Endothelial cell (in vitro differentiated cells): ENCODE measurements at regions not wholly inside any gene's neighbourhood (a gene's known extent, or its start where the extent isn't known, plus 50 kb on each side); places are given as distances from the start of the nearest gene placed in this dataset.
A peak's percentile ranks its signal among the peaks of the same experiment; 100 is the strongest.
"Not testable (repeated sequence)": the region's sequence is repeated elsewhere in the genome, so short reads cannot be mapped to it uniquely, and the experiment has no call there.

ENCODE experiments used
- DNase-seq: peaks from one replicate; pipeline ENCODE4 v3.0.0; 2021; ENCODE audit warnings: low spot score
- H3K27ac Mint-ChIP-seq: one replicate; pipeline ENCODE4 v1.8.0; 2021; ENCODE audit warnings: mixed read lengths, inconsistent platforms; ENCODE audit not compliant: unreplicated experiment
- H3K27me3 Mint-ChIP-seq: one replicate; pipeline ENCODE4 v1.8.0; 2021; ENCODE audit warnings: mild to moderate bottlenecking, moderate library complexity, mixed read lengths, inconsistent platforms; ENCODE audit not compliant: unreplicated experiment
- H3K36me3 Mint-ChIP-seq: one replicate; pipeline ENCODE4 v1.8.0; 2021; ENCODE audit warnings: mild to moderate bottlenecking, low read depth, mixed read lengths, inconsistent platforms; ENCODE audit not compliant: unreplicated experiment
- H3K4me1 Mint-ChIP-seq: one replicate; pipeline ENCODE4 v1.8.0; 2021; ENCODE audit warnings: mild to moderate bottlenecking, mixed read lengths, inconsistent platforms; ENCODE audit not compliant: unreplicated experiment
- H3K4me3 Mint-ChIP-seq: one replicate; pipeline ENCODE4 v1.8.0; 2021; ENCODE audit warnings: mild to moderate bottlenecking, mixed read lengths, inconsistent platforms; ENCODE audit not compliant: unreplicated experiment
- H3K9me3 Mint-ChIP-seq: one replicate; pipeline ENCODE4 v1.8.0; 2021; ENCODE audit warnings: mixed read lengths, inconsistent platforms; ENCODE audit not compliant: unreplicated experiment
- CTCF ChIP-seq: fragments of 200-600 bp; sonication (generic); IDR thresholded peaks from one replicate; pipeline ENCODE4 v1.5.0; 2021; ENCODE audit warnings: antibody characterized with exemption; ENCODE audit not compliant: unreplicated experiment

- DNase-seq, result no peak
- peaks cover 8% of the 10 kb centered on the region for H3K9me3 Mint-ChIP-seq
- H3K4me1 Mint-ChIP-seq, result no peaks in the 10 kb centered on the region
- H3K27me3 Mint-ChIP-seq, result peaks cover 3% of the 10 kb centered on the region
- H3K4me3 Mint-ChIP-seq, result peak overlapping the region; percentile 73
- no peak for TF ChIP-seq CTCF
- H3K27ac Mint-ChIP-seq, result no peak overlapping the region
- peaks cover 4% of the 10 kb centered on the region for H3K36me3 Mint-ChIP-seq
Measured at GRCh38 chr7:63789378-63790176, 209.1 kb upstream of the ZNF722 start.

- not testable (repeated sequence) for H3K4me3 Mint-ChIP-seq, H3K27me3 Mint-ChIP-seq, DNase-seq, H3K27ac Mint-ChIP-seq, H3K4me1 Mint-ChIP-seq, H3K9me3 Mint-ChIP-seq, H3K36me3 Mint-ChIP-seq
Measured at GRCh38 chr7:63790177-63790763, 208.4 kb upstream of the ZNF722 start.
